ENCODE measurements at regions not wholly inside any gene's neighbourhood (a gene's known extent, or its start where the extent isn't known, plus 50 kb on each side); places are given as distances from the start of the nearest gene placed in this dataset.
"Not testable (repeated sequence)": the region's sequence is repeated elsewhere in the genome, so short reads cannot be mapped to it uniquely, and the experiment has no call there.

- WGBS, 2 donors, result 83 to 84% methylated on average over 1 of the region's 1 CpG
- no peak for DNase-seq (ENCODE audit: low spot score in 2 of 2)
- intact Hi-C loops (cut with DNase I; ENCODE audit: low total_unique reads), result no loop called here
- TF ChIP-seq POLR2A (IDR thresholded peaks at IDR 0.05), result no peak
- TF ChIP-seq CTCF (IDR thresholded peaks at IDR 0.05), result no peak
- no peak overlapping the region for H3K4me3 ChIP-seq (ENCODE audit: low read depth, poor library complexity, severe bottlenecking)
Observed at GRCh38 chr7:112987171-112987570, 99.5 kb downstream of the GPR85 start.

GRCh38 chr7:112986256-112987031 is 100.2 kb downstream of the GPR85 start:
- no peak for TF ChIP-seq CTCF (IDR thresholded peaks at IDR 0.05)
- TF ChIP-seq POLR2A (IDR thresholded peaks at IDR 0.05), result no peak
- 32 to 45% methylated on average over 3 of the region's 3 CpGs for WGBS, 2 donors
- intact Hi-C loops (cut with DNase I; ENCODE audit: low total_unique reads), result no loop called here

GRCh38 chr7:112985377-112985987 is 101.1 kb downstream of the GPR85 start:
- no peak for TF ChIP-seq CTCF (IDR thresholded peaks at IDR 0.05)
- intact Hi-C loops (cut with DNase I; ENCODE audit: low total_unique reads), result no loop called here
- WGBS, 2 donors, result 49 to 52% methylated on average over 9 of the region's 9 CpGs
- DNase-seq (ENCODE audit: low spot score in 2 of 2), result no peak
- no peak overlapping the region for H3K4me3 ChIP-seq (ENCODE audit: low read depth, poor library complexity, severe bottlenecking)

More at GRCh38 chr7:112986256-112987031, 100.2 kb downstream of the GPR85 start:
- H3K4me3 ChIP-seq (ENCODE audit: low read depth, poor library complexity, severe bottlenecking), result no peak overlapping the region
- no peak for DNase-seq (ENCODE audit: low spot score in 2 of 2)

- intact Hi-C loops (cut with DNase I; ENCODE audit: low total_unique reads), result no loop called here
- DNase-seq (ENCODE audit: low spot score in 2 of 2), result no peak
- 55 to 69% methylated on average over 1 of the region's 1 CpG for WGBS, 2 donors
- H3K4me3 ChIP-seq (ENCODE audit: low read depth, poor library complexity, severe bottlenecking), result no peak overlapping the region
- TF ChIP-seq CTCF (IDR thresholded peaks at IDR 0.05) (no peak), POLR2A (IDR thresholded peaks at IDR 0.05) (no peak)
Observed at GRCh38 chr7:112982441-112983063, 104.1 kb downstream of the GPR85 start.

- intact Hi-C loops (cut with DNase I; ENCODE audit: low total_unique reads), result no loop called here
- WGBS, 2 donors, result 78% methylated on average over 1 of the region's 1 CpG
- no peak for DNase-seq (ENCODE audit: low spot score in 2 of 2)
- TF ChIP-seq CTCF (IDR thresholded peaks at IDR 0.05) (no peak), POLR2A (IDR thresholded peaks at IDR 0.05) (no peak)
- H3K4me3 ChIP-seq (ENCODE audit: low read depth, poor library complexity, severe bottlenecking), result no peak overlapping the region
Observed at GRCh38 chr7:112981966-112982365, 104.7 kb downstream of the GPR85 start.

- H3K4me3 ChIP-seq (ENCODE audit: low read depth, poor library complexity, severe bottlenecking); DNase-seq (ENCODE audit: low spot score in 2 of 2); intact Hi-C loops (cut with DNase I; ENCODE audit: low total_unique reads): not testable (repeated sequence)
- WGBS, 2 donors, result 64 to 71% methylated on average over 3 of the region's 3 CpGs
Observed at GRCh38 chr7:112979055-112979454, 107.6 kb downstream of the GPR85 start.

- H3K4me3 ChIP-seq (ENCODE audit: low read depth, poor library complexity, severe bottlenecking); DNase-seq (ENCODE audit: low spot score in 2 of 2); intact Hi-C loops (cut with DNase I; ENCODE audit: low total_unique reads): not testable (repeated sequence)
- WGBS, 2 donors, result 86 to 88% methylated on average over 6 to 7 of the region's 8 CpGs
Observed at GRCh38 chr7:112977244-112977955, 109.2 kb downstream of the GPR85 start.
